H9 (cell line): ENCODE measurements at regions not wholly inside any gene's neighbourhood (a gene's known extent, or its start where the extent isn't known, plus 50 kb on each side); places are given as distances from the start of the nearest gene placed in this dataset.

Experiments used
- DNase-seq: peaks from one replicate; pipeline ENCODE4 v3.0.0-alpha.2; 2017
- H2AFZ ChIP-seq: one replicate; pipeline ENCODE4 v1.6.1; 2013; ENCODE audit warnings: mild to moderate bottlenecking, low read length, control low read depth, moderate library complexity
- H2AK5ac ChIP-seq: 2 replicates; pipeline ENCODE4 v1.6.1; 2013; ENCODE audit warnings: low read length, control low read depth, mixed read lengths; ENCODE audit not compliant: insufficient read length
- H2BK120ac ChIP-seq: one replicate; pipeline ENCODE4 v1.6.1; 2013; ENCODE audit warnings: low read depth, mild to moderate bottlenecking, low read length, control low read depth, inconsistent platforms; ENCODE audit not compliant: poor library complexity, severe bottlenecking
- H2BK12ac ChIP-seq: 2 replicates; pipeline ENCODE4 v1.6.1; 2013; ENCODE audit warnings: low read length, control low read depth, mixed read lengths, low read depth; ENCODE audit not compliant: insufficient read length
- H2BK15ac ChIP-seq: 2 replicates; pipeline ENCODE4 v1.6.1; 2013; ENCODE audit warnings: low read depth, low read length, control low read depth
- H2BK20ac ChIP-seq: one replicate; pipeline ENCODE4 v1.6.1; 2013; ENCODE audit warnings: low read depth, mild to moderate bottlenecking, low read length, control low read depth, inconsistent platforms; ENCODE audit not compliant: poor library complexity, severe bottlenecking
- H2BK5ac ChIP-seq: 2 replicates; pipeline ENCODE4 v1.6.1; 2013; ENCODE audit warnings: low read length, control low read depth, mixed read lengths; ENCODE audit not compliant: insufficient read length
- H3K14ac ChIP-seq: 2 replicates; pipeline ENCODE4 v1.6.1; 2013; ENCODE audit warnings: low read length, control low read depth; ENCODE audit not compliant: insufficient read depth
- H3K18ac ChIP-seq: 2 replicates; pipeline ENCODE4 v1.6.1; 2013; ENCODE audit warnings: low read depth, mild to moderate bottlenecking, mixed read lengths, low read length, control low read depth; ENCODE audit not compliant: insufficient read length
- H3K23ac ChIP-seq: 2 replicates; pipeline ENCODE4 v1.6.1; 2013; ENCODE audit warnings: low read length, control low read depth, mixed read lengths, low read depth; ENCODE audit not compliant: insufficient read length
- H3K23me2 ChIP-seq: 2 replicates; pipeline ENCODE4 v1.6.1; 2013; ENCODE audit warnings: low read depth, mild to moderate bottlenecking, mixed read lengths, low read length, control low read depth; ENCODE audit not compliant: insufficient read length, poor library complexity, severe bottlenecking
- H3K27ac ChIP-seq: 2 replicates; pipeline ENCODE4 v1.5.1; 2013; ENCODE audit warnings: low read length, control low read depth, mixed read lengths, low read depth; ENCODE audit not compliant: insufficient read length
- H3K27me3 ChIP-seq: 2 replicates; pipeline ENCODE4 v1.6.1; 2013; ENCODE audit warnings: low read length, control low read depth, inconsistent platforms; ENCODE audit not compliant: insufficient read depth
- H3K4ac ChIP-seq: 2 replicates; pipeline ENCODE4 v1.6.1; 2013; ENCODE audit warnings: low read depth, mild to moderate bottlenecking, control low read depth, inconsistent platforms, low read length, moderate library complexity
- H3K4me1 ChIP-seq: 2 replicates; pipeline ENCODE4 v1.6.1; 2013; ENCODE audit warnings: low read length, control low read depth, inconsistent platforms; ENCODE audit not compliant: insufficient read depth
- H3K4me2 ChIP-seq: 2 replicates; pipeline ENCODE4 v1.6.1; 2013; ENCODE audit warnings: low read length, control low read depth, mixed read lengths; ENCODE audit not compliant: insufficient read length, insufficient read depth
- H3K56ac ChIP-seq: 2 replicates; pipeline ENCODE4 v1.6.1; 2013; ENCODE audit warnings: low read depth, mild to moderate bottlenecking, mixed read lengths, low read length, control low read depth; ENCODE audit not compliant: insufficient read length
- H3K79me1 ChIP-seq: 2 replicates; pipeline ENCODE4 v1.6.1; 2013; ENCODE audit warnings: low read depth, mild to moderate bottlenecking, moderate library complexity, low read length, control low read depth, inconsistent platforms; ENCODE audit not compliant: insufficient read depth, poor library complexity, severe bottlenecking
- H3K79me2 ChIP-seq: 2 replicates; pipeline ENCODE4 v1.6.1; 2013; ENCODE audit warnings: low read length, control low read depth, inconsistent platforms; ENCODE audit not compliant: insufficient read depth
- H3K9ac ChIP-seq: 2 replicates; pipeline ENCODE4 v1.6.1; 2013; ENCODE audit warnings: low read length, control low read depth, mixed read lengths; ENCODE audit not compliant: insufficient read length; ENCODE audit errors: extremely low read depth
- H3K9me3 ChIP-seq: one replicate; pipeline ENCODE4 v1.6.1; 2013; ENCODE audit warnings: low read depth, low read length, inconsistent platforms; ENCODE audit not compliant: control insufficient read depth
- H3T11ph ChIP-seq: one replicate; pipeline ENCODE4 v1.6.1; 2013; ENCODE audit warnings: mild to moderate bottlenecking, low read length, control low read depth, inconsistent platforms
- H4K20me1 ChIP-seq: one replicate; pipeline ENCODE4 v1.6.1; 2013; ENCODE audit not compliant: control insufficient read depth, insufficient read length, insufficient read depth
- H4K5ac ChIP-seq: 2 replicates; pipeline ENCODE4 v1.6.1; 2013; ENCODE audit warnings: low read depth, mild to moderate bottlenecking, mixed read lengths, low read length, control low read depth; ENCODE audit not compliant: insufficient read length
- H4K8ac ChIP-seq: replicated peaks from 2 replicates; pipeline ENCODE4 v1.6.1; 2013; ENCODE audit warnings: low read length, control low read depth, mixed read lengths, low read depth; ENCODE audit not compliant: insufficient read length
- H4K91ac ChIP-seq: 2 replicates; pipeline ENCODE4 v1.6.1; 2013; ENCODE audit warnings: low read depth, mild to moderate bottlenecking, moderate library complexity, mixed read lengths, low read length, control low read depth; ENCODE audit not compliant: insufficient read length
- H3K27ac Mint-ChIP-seq, 3 experiments: 2 replicates in 2 of 3; 3 replicates in 1 of 3; pipeline ENCODE4 v1.8.0; 2020 to 2021; ENCODE audit warnings: mixed read lengths in 3 of 3, mild to moderate bottlenecking in 1 of 3, moderate library complexity in 1 of 3
- H3K27me3 Mint-ChIP-seq: 2 replicates; pipeline ENCODE4 v1.8.0; 2021; ENCODE audit warnings: low read depth, mild to moderate bottlenecking, moderate library complexity, mixed read lengths
- H3K36me3 Mint-ChIP-seq, 3 experiments: 2 replicates in 2 of 3; 3 replicates in 1 of 3; pipeline ENCODE4 v1.8.0; 2020 to 2021; ENCODE audit warnings: low read depth in 3 of 3, mixed read lengths in 3 of 3; ENCODE audit not compliant: insufficient read depth in 1 of 3
- H3K4me1 Mint-ChIP-seq, 2 experiments: 2 replicates each; pipeline ENCODE4 v1.8.0; 2020; ENCODE audit warnings: mixed read lengths in 2 of 2
- H3K4me3 Mint-ChIP-seq, 2 experiments: 2 replicates in 1 of 2; 3 replicates in 1 of 2; pipeline ENCODE4 v1.8.0; 2020 to 2021; ENCODE audit warnings: mild to moderate bottlenecking in 2 of 2, mixed read lengths in 2 of 2, moderate library complexity in 1 of 2
- H3K9me3 Mint-ChIP-seq, 2 experiments: 2 replicates in 1 of 2; 3 replicates in 1 of 2; pipeline ENCODE4 v1.8.0; 2020; ENCODE audit warnings: mild to moderate bottlenecking in 2 of 2, mixed read lengths in 2 of 2, moderate library complexity in 1 of 2
- TF ChIP-seq, protein P1 (sequence below): fragments of 200-600 bp; sonication (generic); conservative IDR thresholded peaks from 3 replicates; pipeline ENCODE4 v1.8.0; 2021; ENCODE audit warnings: antibody characterized with exemption, mild to moderate bottlenecking

DNA sequence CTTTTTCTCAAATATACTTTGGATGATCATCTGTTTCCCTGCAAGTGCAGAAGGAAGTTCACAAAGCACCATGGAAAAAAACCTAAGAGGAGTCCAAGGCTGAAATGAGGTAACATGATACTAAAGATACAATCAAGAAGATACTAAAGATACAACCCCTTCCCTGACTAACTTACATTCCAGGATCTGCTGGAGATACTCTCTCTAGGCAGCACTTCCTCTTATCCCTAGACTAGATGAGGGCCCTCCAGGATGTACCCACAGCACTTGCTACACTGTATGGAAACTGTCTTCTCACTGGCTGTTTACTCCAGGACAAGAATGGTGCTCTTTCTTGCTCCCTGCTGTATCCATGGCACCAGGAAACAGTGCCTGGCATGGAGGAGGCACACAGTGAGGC, 116.4 kb upstream of the NFE2L3 start:
- H3K4me1 Mint-ChIP-seq: no peaks in the 10 kb centered on the region
- TF ChIP-seq, protein P1, sequence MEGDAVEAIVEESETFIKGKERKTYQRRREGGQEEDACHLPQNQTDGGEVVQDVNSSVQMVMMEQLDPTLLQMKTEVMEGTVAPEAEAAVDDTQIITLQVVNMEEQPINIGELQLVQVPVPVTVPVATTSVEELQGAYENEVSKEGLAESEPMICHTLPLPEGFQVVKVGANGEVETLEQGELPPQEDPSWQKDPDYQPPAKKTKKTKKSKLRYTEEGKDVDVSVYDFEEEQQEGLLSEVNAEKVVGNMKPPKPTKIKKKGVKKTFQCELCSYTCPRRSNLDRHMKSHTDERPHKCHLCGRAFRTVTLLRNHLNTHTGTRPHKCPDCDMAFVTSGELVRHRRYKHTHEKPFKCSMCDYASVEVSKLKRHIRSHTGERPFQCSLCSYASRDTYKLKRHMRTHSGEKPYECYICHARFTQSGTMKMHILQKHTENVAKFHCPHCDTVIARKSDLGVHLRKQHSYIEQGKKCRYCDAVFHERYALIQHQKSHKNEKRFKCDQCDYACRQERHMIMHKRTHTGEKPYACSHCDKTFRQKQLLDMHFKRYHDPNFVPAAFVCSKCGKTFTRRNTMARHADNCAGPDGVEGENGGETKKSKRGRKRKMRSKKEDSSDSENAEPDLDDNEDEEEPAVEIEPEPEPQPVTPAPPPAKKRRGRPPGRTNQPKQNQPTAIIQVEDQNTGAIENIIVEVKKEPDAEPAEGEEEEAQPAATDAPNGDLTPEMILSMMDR: no peak
- Histone ChIP-seq H3K4ac (no peak overlapping the region), H3K79me2 (no peaks in the 10 kb centered on the region), H2BK15ac (no peak overlapping the region), H4K5ac (no peak overlapping the region), H2AK5ac (no peak overlapping the region), H4K20me1 (no peaks in the 10 kb centered on the region), H3K23me2 (no peaks in the 10 kb centered on the region), H2BK12ac (no peak overlapping the region), H3K27ac (no peak overlapping the region), H4K8ac (no peak overlapping the region), H3K23ac (no peak overlapping the region), H2AFZ (no peak overlapping the region), H4K91ac (no peak overlapping the region), H3K14ac (no peak overlapping the region), H2BK5ac (no peak overlapping the region), H3K18ac (no peak overlapping the region), H3K79me1 (no peaks in the 10 kb centered on the region), H3K56ac (no peak overlapping the region), H3T11ph (no peak overlapping the region), H3K9me3 (no peaks in the 10 kb centered on the region), H3K4me1 (no peaks in the 10 kb centered on the region), H3K27me3 (no peaks in the 10 kb centered on the region), H3K4me2 (no peak overlapping the region), H3K9ac (no peak overlapping the region), H2BK20ac (no peak overlapping the region), H2BK120ac (no peak overlapping the region)
- H3K27ac Mint-ChIP-seq: no peak overlapping the region
- H3K36me3 Mint-ChIP-seq: no peaks in the 10 kb centered on the region; a peak in 2 of 7 replicates
- H3K27me3 Mint-ChIP-seq: peaks cover 6% of the 10 kb centered on the region; the same call in 1 of the 2 replicates
- no peak for DNase-seq
- peaks cover 0 to 3% of the 10 kb centered on the region in 2 experiments; a peak in 1 of 5 replicates for H3K9me3 Mint-ChIP-seq
- no peak overlapping the region for H3K4me3 Mint-ChIP-seq
